Epithelial cell of esophagus (primary cell): ENCODE measurements at regions not wholly inside any gene's neighbourhood (a gene's known extent, or its start where the extent isn't known, plus 50 kb on each side); places are given as distances from the start of the nearest gene placed in this dataset.

Experiments
- DNase-seq: peaks from one replicate; pipeline ENCODE4 v3.0.0; 2010; ENCODE audit warnings: low read depth
- H3K4me3 ChIP-seq: 2 replicates; pipeline ENCODE4 v1.5.1; 2011; ENCODE audit warnings: mild to moderate bottlenecking, low read length, control low read depth
- CTCF ChIP-seq: IDR thresholded peaks from 2 replicates; pipeline ENCODE4 v1.5.1; 2011; ENCODE audit warnings: low read depth, mild to moderate bottlenecking, low read length, control low read depth, inconsistent platforms; ENCODE audit not compliant: insufficient read depth; ENCODE audit errors: missing control alignments

GRCh38 chr2:48169141-48169592, 145.3 kb upstream of the FOXN2 start:
- no peak overlapping the region for H3K4me3 ChIP-seq
- TF ChIP-seq CTCF, result no peak
- DNase-seq, result no peak

- no peak for TF ChIP-seq CTCF
- H3K4me3 ChIP-seq, result no peak overlapping the region
- peak; percentile 19 for DNase-seq
Measured at GRCh38 chr2:48170281-48170680, 144.2 kb upstream of the FOXN2 start.

GRCh38 chr2:48173141-48173540, 141.3 kb upstream of the FOXN2 start:
- no peak overlapping the region for H3K4me3 ChIP-seq
- no peak for TF ChIP-seq CTCF
- peak; percentile 87 for DNase-seq

- DNase-seq, result no peak
- no peak for TF ChIP-seq CTCF
- no peak overlapping the region for H3K4me3 ChIP-seq
Measured at GRCh38 chr2:48174503-48174902, 140.0 kb upstream of the FOXN2 start.

- no peak overlapping the region for H3K4me3 ChIP-seq
- TF ChIP-seq CTCF, result no peak
- DNase-seq, result peak; percentile 19
Measured at GRCh38 chr2:48175254-48175653, 139.2 kb upstream of the FOXN2 start.

GRCh38 chr2:48175656-48176055, 138.8 kb upstream of the FOXN2 start:
- DNase-seq, result no peak
- no peak overlapping the region for H3K4me3 ChIP-seq
- TF ChIP-seq CTCF, result no peak

GRCh38 chr2:48176876-48177275, 137.6 kb upstream of the FOXN2 start:
- no peak for TF ChIP-seq CTCF
- no peak overlapping the region for H3K4me3 ChIP-seq
- no peak for DNase-seq
